Stimulated activated naive CD4-positive, alpha-beta T cell treated with Interleukin-2 at 50 U/mL for 16 hours (primary cell): ENCODE measurements at regions not wholly inside any gene's neighbourhood (a gene's known extent, or its start where the extent isn't known, plus 50 kb on each side); places are given as distances from the start of the nearest gene placed in this dataset.
"Not testable (repeated sequence)": the region's sequence is repeated elsewhere in the genome, so short reads cannot be mapped to it uniquely, and the experiment has no call there.

Source experiments
- DNase-seq: peaks from one replicate; lab custom pipeline; 2025; lab: John Stamatoyannopoulos, UW

DNA sequence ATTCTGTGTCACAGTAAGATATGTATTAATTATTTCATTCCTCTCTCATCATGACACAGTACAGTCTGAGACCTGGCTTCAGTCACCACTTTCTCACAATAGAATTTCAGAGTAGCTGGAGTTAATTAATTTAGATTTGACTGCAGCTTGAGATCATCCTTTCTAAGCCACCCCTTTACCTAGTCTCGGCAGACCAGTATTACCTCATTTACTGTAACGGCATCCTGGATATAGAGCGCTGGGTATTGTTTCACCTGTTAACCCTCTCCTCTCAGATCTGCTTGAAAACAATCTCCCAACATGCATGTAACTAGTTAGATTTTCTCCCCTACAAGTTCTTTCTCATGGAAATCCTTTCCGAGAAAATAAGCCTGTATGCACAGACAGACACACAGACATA is 1057.5 kb downstream of the GATA3 start:
- DNase-seq: no peak

DNA sequence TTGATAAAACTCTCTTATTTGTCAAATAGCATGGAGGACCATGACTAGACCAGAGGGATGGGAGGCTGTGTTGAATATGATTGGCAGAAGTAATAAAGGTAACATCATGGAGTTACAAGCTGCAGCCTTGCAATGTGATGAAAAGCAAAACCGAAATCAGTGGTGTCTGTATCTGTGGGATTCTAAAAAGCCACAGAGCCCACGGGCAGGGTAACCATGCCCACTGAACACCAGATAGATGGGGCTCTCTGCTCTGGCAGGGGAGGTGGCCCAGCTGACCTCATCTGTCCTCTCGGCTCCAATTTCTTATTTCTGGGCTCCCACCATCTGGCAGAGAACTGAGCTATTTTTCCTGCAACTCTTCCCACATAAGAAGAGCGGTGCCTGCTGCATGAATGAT is 1072.2 kb downstream of the GATA3 start:
- no peak for DNase-seq

DNA sequence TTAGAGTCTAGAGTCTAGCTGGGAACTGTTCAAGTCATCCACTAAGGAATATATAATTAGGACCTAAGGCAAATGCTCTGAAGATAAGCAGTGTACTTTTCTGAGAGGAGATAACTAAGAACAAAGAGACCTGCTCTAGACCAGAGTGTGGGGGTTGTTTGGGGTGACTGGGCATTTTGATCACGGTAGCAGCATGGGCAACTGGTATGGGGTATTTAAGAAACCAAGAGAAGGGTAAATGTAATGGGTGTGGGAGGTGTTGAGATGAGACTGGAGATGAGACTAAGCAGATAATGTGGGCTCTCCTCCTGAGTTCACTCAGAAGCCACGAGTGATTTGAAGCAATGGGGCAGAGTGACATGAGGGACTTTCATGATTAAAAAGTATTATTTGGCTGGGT is 1082.9 kb downstream of the GATA3 start:
- no peak for DNase-seq

DNA sequence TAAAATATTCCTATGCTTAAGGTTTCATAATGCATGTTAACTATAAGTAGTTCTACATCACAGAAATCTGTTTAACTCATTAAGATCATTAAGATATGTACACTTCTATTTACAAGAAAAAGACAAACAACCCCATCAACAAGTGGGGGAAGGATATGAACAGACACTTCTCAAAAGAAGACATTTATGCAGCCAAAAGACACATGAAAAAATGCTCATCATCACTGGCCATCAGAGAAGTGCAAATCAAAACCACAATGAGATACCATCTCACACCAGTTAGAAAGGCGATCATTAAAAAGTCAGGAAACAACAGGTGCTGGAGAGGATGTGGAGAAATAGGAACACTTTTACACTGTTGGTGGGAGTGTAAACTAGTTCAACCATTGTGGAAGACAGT is 1084.3 kb downstream of the GATA3 start:
- DNase-seq: not testable (repeated sequence)

DNA sequence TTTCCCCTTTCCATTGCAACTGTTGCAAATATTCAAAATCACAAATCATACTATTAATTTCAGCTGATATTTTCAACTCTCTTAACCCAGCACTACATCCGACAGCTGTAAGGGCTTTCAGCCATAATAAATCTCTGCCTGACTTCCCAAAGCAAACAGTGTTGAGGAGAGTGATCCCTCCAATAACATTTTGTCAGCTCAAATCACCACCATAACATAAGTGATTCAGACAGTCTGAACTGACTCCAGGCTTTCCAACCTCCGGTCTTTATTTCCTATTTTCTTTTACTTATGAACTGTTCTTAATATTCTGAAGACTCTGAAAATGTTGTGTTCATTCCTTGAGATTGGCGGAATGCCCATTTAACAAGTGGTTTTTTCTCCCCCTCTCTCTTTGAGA is 1085.9 kb downstream of the GATA3 start:
- no peak for DNase-seq

DNA sequence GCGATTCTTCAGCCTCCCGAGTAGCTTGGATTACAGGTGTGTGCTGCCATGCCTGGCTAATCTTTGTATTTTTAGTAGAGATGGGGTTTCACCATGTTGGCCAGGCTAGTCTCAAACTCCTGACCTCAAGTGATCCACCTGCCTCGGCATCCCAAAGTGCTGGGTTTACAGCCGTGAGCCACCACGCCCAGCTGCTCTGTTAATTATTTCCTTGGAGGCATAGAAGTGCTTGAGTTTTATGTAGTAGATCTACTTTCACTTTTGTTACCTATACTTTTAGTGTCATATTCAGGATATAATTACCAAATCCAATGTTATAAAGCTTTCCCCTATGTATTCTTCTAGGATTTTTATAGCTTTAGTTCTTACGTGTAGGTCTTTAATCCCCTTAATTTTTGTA is 1093.0 kb downstream of the GATA3 start:
- DNase-seq: no peak

DNA sequence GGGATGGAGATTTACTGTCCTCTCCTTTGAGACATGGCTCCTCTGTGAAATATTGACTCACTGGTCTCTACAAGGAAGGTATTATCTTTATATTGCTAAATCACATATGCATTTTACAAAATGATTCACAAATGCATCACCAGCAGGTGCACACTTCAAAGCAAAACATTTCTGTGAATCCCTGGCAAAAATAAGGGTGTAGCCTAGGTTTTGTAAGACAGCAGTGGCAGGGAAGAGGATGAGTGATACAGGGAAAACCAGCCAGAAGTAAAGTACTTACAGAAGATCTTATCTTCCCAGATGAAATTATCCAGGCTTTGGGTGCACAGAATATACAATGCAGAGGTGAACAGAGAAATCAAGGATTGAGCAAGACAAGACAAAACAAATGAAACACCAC is 1094.6 kb downstream of the GATA3 start:
- DNase-seq: no peak

DNA sequence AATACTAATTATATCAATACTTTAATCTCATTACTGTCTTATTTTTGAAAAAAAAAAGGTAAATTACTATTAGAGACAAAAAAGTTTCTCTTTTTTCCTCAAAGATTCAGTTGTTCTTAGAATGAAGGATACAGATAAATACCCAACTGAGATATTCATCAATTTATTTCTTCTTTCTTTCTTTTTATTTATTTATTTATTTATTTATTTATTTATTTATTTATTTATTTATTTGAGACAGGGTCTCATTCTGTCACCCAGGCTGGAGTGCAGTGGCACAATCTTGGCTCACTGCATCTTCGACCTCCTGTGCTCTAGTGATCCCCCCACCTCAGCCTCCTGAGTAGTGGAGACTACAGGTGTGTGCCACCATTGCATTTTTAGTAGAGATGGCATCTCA is 1098.6 kb downstream of the GATA3 start:
- not testable (repeated sequence) for DNase-seq

DNA sequence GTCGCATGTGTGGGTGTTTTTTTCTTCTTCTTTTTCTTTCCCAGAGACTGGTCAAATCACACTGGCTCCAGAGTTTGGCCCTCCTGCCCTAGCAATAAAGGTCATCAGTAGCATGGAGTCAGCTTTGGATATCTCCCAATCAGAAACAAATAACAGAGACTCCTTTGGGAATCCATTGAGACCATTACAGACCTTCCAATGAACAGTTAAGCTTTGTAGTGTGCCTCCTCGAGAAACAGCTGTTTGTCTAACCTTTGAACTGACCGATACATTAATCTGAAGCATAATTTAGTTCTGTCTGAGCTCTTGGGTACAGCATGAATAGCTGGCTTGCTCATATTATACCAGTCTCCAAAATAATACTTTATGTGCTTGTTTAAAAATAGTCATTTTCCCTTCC is 1103.2 kb downstream of the GATA3 start:
- no peak for DNase-seq

DNA sequence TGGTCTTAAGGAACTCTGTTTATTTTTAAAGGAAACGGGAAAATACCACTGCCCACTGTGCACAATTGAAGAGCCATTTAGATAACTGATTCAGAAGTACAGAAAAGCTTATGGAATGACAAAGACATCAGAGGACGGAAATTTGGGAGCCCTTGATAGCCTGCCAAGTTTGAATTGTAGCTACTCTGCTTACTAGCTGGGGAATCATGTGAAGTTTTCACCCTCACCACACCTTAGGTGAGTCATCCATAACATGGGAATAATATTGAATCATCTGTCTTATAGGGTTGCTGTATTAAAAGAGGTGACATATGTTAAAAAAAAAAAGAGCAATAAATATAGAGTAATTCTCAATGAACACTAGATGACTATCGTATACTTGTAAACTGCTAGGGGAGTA is 1104.2 kb downstream of the GATA3 start:
- no peak for DNase-seq

DNA sequence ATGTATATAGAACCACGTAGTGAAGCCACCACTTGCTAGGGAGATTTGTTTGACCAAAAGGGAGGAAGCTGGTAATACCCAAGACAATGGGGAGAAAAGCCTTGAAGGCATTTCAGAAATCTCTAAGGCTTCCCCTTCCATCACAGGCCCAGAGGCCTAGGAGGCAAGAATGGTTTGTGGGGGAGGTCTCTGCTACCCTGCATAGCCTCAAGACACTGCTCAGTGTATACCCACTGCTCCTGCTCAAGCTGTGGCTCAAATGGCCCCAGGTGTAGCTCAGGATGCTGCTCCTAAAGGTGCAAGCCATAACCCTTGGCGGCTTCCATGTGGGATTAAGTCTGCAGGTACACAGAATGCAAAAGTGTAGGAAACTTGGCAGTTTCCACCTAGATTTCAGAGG is 1105.8 kb downstream of the GATA3 start:
- no peak for DNase-seq

DNA sequence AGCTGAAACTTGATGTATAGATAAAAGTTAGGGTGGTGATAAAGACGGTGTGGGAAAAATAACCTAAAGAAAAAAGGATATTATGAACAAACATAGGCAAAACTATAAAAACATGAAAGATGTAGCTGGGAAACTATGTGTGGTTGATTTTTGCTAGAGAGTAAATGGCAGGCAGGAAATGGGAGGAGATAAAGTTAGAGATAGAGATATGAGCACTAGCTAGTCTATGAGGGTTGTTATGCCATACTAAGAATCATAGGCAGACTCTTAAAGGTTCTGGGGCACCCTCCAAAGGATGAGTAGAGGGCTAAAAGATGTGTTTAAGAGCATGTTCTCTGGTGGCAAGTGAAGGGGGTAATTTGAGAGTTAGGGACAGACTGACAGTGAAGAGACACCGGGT is 1109.2 kb downstream of the GATA3 start:
- DNase-seq: no peak

DNA sequence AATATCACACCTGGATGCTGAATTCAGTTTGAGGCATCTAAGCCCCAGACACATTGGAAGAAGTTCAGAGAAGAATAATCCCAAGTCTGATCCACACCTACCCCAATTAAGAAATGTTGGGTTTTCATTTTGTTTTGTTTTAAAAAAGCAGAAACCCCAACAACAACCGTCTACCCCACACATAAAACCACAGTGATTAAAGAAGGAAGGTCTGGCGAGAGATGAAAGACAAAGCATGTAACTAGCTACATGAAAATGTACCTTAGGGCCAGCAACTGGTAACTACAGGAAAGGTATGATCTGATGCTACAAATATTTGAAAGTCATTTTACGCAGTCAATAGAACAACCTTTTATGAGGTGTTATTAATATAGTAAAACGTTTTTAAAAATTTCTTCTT is 1112.3 kb downstream of the GATA3 start:
- DNase-seq: no peak

DNA sequence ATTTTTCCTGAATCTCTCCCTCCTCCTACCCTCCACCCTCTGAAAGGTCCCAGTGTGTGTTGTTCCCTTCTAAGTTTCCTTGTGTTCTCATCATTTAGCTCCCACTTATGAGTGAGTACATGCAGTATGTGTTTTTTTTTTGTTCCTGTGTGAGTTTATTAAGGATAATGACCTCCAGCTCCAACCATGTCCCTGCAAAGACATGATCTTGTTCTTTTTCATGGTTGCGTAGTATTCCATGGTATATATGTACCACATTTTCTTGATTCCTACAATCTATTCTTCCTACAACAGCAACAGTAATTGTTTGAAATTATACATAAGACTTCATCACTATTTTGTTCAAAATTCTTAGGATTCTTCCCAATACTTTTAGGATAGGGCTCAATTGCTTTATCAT is 1117.8 kb downstream of the GATA3 start:
- no peak for DNase-seq

DNA sequence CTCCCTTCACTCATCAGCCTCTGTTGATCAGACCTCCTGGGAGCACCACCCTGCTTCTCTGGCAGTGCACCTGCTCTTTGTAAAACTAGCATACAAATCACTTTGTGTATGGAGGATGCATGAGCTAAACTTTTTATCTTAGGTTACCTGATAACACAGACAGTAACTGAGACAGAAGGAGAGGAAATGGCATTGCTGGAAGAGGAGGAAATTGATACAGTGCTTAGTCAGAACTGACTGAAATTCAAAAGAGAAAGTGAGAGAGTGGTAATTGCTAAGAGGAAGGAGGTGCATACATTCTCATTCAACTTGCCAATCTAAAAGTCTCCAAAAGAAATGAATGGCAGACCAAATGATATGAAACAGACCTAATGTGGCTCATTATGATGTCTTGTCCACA is 1120.7 kb downstream of the GATA3 start:
- no peak for DNase-seq

DNA sequence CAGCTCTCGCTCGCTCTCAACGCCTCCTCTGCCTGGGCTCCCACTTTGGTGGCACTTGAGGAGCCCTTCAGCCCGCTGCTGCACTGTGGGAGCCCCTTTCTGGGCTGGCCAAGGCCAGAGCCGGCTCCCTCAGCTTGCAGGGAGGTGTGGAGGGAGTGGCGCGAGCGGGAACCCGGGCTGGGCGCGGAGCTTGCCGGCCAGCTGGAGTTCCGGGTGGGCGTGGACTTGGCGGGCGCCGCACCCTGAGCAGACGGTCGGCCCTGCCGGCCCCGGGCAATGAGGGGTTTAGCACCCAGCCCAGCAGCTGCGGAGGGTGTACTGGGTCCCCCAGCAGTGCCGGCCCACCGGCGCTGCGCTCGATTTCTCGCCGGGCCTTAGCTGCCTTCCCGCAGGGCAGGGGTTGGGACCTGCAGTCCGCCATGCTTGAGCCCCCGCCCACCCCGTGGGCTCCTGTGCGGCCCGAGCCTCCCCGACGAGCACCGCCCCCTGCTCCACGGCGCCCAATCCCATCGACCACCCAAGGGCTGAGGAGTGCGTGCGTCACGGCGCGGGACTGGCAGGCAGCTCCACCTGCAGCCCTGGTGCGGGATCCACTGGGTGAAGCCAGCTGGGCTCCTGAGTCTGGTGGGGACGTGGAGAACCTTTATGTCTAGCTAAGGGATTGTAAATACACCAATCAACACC is 1128.9 kb downstream of the GATA3 start:
- not testable (repeated sequence) for DNase-seq

DNA sequence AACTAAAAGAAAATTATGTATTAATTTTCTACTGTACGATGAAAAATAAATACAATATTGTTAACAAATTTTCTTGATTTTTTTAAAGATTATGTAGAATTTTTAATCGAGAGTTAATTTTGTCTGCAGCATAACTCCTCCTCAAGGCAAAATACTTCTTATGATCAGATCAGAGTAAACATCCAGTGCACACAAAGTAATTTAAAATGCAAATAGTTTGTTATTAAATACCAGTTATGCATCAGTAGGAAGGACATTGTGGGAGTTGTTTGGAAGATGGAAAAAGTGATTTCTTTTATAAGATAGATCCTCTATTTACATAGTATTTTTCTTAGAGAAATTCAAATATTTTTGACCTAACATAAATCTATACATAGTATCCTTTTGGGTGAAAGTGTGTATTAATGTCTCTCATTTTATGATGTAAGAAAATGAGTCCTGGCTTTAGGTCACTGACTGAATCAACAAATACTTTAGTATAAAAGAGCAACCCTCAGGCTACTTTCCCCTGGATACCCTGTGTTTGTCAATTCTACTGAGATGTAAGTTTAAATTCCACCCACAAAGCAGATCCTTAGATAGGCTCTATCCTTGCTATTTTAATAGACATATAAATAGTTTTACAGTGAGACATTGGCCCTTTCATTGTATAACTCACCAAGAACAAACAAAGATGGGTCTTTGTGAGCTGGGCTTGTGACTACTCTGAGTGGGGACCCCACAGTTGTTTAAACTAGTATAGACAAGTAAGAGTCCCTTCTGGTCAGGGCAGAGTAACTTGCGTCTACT is 1133.7 kb downstream of the GATA3 start:
- DNase-seq: no peak

DNA sequence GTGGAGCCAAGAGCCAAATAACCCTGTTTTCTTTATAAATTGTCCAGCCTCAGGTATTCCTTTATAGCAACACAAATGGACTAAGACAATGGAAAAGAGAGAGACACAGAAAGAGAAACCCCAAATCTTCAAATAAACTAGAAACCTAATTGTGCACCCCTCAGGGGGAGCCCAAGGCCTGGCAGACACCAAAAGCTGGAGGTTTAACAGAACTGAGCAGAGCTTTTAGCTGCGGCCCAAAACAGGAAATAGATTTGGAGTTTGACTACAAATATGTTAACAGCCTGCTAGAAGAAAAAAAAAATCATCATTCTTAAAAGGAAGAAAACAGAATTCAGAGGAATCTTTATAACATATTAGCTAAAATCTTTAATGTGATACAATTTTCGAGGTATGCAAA is 1135.0 kb downstream of the GATA3 start:
- no peak for DNase-seq

DNA sequence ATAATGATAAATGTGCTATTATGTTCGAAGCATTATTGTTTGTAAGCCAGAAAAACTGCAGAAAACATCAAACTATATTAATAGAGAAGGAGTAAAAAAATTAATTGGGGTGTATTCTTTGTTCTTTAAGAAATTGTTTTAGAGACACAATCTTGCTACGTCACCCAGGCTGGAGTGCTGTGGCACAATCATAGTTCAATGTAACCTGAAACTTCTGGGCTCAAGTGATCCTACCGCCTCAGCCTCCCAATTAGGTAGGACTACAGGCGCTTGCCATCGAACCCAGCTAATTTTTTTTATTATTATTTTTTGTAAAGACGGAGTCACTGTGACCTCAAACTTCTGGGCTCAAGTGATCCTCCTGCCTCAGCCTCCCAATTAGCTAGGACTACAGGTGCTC is 1138.6 kb downstream of the GATA3 start:
- DNase-seq: no peak

DNA sequence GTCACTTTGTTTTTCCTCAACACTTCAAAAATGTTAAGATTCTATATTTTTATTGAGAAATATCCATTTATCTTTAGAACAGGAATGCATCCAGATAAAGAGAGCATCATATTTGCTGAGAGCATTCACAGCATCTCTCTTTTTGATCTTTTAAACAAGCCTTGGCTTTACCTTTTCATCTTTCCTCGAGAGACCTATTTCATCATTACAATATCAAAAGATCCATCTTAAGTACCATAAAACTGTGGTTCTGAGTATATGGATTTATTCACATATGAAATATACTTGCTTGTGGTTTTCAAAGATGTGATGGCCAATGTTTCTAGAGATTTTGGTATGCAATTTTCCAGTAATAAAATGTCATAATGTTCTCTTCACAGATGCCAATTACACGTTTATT is 1140.9 kb downstream of the GATA3 start:
- DNase-seq: no peak

DNA sequence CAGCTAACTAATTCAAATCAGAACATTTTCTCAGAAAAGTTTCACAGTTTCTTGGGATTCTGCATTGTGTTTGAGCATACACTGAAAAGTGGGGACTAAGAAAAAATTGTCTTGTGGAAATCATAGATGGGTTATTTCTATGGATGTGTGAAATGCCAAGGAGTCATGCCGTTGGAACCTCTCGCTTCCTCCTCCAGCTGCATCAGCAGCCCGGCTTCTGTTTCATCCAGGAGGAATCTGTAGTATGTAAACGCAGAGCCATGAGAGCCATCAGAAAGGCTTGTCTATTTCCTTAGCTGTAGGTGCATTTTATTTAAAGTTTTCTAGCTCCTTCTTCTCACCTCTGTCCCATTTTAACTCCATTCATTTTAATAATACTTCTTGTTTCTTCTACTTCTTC is 1144.1 kb downstream of the GATA3 start:
- DNase-seq: no peak

DNA sequence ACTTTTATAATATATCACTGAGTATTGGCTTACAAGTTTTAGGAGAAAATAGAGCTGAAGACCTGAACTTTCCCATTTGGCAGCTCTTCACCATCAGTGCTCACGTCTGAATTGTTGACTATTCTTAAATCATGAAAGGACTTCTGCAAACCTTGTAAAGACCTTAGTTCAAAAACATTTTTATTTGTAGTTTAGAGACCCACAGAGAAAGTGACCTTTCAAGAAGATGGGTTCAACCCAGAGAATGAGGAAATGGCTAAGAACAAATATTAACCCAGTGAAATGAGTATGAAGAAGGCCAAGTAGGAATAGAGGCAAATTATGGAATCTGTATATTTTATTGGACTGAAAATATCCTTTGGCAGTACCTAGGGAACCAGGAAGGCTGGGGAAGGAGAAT is 1151.1 kb downstream of the GATA3 start:
- DNase-seq: no peak

DNA sequence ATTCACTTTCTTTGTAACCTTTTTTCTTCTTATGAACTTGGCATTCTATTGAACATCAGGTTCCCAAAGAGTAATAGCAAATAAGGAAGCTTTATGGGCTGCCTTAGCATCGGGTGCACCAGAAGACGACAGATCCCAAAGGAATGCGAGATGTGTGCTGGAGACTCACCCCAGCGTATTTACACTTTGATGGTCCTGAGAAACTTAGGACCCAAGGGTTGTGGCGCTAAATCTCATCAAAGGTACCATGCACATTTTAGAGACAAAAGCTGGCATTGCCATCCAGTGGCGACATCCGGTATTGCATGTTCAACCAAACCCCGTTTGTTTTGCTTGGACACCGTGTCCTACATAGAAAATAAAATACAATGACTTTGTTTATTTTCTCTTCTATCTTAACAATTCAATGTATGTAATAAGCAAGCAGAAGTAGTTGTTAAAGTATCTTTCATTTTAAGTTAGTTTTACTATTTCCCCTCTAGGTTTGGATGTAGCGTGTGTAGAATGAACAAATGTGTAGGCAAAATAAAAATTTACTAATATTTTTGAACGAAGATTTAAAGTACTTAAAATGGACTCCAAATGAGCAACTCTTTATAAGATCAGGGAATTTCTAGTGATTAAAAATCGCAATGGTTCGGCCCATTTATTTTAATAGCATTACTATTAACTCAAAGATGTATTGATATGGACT is 1154.8 kb downstream of the GATA3 start:
- peak; percentile 56 for DNase-seq
